DOHH2 (cell line): ENCODE measurements at regions not wholly inside any gene's neighbourhood (a gene's known extent, or its start where the extent isn't known, plus 50 kb on each side); places are given as distances from the start of the nearest gene placed in this dataset.

Experiments used
- H3F3A ChIP-seq: fragments of 200-600 bp; sonication (generic), shearing (Covaris generic); 2 replicates; pipeline ENCODE4 v1.6.0; 2016; ENCODE audit warnings: antibody characterized with exemption, mild to moderate bottlenecking; ENCODE audit not compliant: control insufficient read depth, insufficient read depth
- H3K27ac ChIP-seq: fragments of 200-600 bp; sonication (generic); 2 replicates; pipeline ENCODE4 v1.5.1; 2014; ENCODE audit warnings: low read depth, mild to moderate bottlenecking, low read length, moderate library complexity
- H3K27me3 ChIP-seq: fragments of 200-600 bp; sonication (generic); 2 replicates; pipeline ENCODE4 v1.6.1; 2014; ENCODE audit warnings: mild to moderate bottlenecking, low read length, mixed read lengths; ENCODE audit not compliant: control insufficient read depth
- H3K36me3 ChIP-seq: fragments of 200-600 bp; sonication (generic); 2 replicates; pipeline ENCODE4 v1.6.1; 2014; ENCODE audit warnings: mild to moderate bottlenecking, low read length, moderate library complexity, mixed read lengths; ENCODE audit not compliant: control insufficient read depth
- H3K4me1 ChIP-seq: fragments of 200-600 bp; sonication (generic); 2 replicates; pipeline ENCODE4 v1.6.1; 2014; ENCODE audit warnings: mild to moderate bottlenecking, low read length, mixed read lengths; ENCODE audit not compliant: control insufficient read depth
- H3K4me2 ChIP-seq: fragments of 200-600 bp; sonication (generic); 2 replicates; pipeline ENCODE4 v1.6.0; 2014; ENCODE audit warnings: mild to moderate bottlenecking, low read length, moderate library complexity
- H3K4me3 ChIP-seq: fragments of 200-600 bp; sonication (generic); 2 replicates; pipeline ENCODE4 v1.5.1; 2014; ENCODE audit warnings: mild to moderate bottlenecking, low read length, mixed read lengths
- H3K79me2 ChIP-seq: fragments of 200-600 bp; sonication (generic); 2 replicates; pipeline ENCODE4 v1.6.1; 2014; ENCODE audit warnings: mild to moderate bottlenecking, low read length, mixed read lengths; ENCODE audit not compliant: control insufficient read depth
- H3K9me2 ChIP-seq: fragments of 200-600 bp; sonication (generic); replicated peaks from 2 replicates; pipeline ENCODE4 v1.6.1; 2014; ENCODE audit warnings: mild to moderate bottlenecking, low read length, mixed read lengths; ENCODE audit not compliant: control insufficient read depth
- H3K9me3 ChIP-seq: fragments of 200-600 bp; sonication (generic); 2 replicates; pipeline ENCODE4 v1.6.1; 2014; ENCODE audit warnings: antibody characterized with exemption, low read length, mixed read lengths; ENCODE audit not compliant: control insufficient read depth, insufficient read depth
- H4K20me1 ChIP-seq: fragments of 200-600 bp; sonication (generic); 2 replicates; pipeline ENCODE4 v1.6.0; 2014; ENCODE audit warnings: low read depth, mild to moderate bottlenecking, antibody characterized with exemption, low read length, moderate library complexity; ENCODE audit not compliant: control insufficient read depth, insufficient read depth
- EZH2phosphoT487 ChIP-seq: fragments of 200-600 bp; sonication (generic); IDR thresholded peaks from 2 replicates; pipeline ENCODE4 v1.6.1; 2017; ENCODE audit warnings: borderline replicate concordance, mild to moderate bottlenecking, antibody characterized with exemption, low read length, moderate library complexity, mixed read lengths
- TF ChIP-seq, protein P1 (sequence below): fragments of 200-600 bp; sonication (generic); IDR thresholded peaks from one replicate; pipeline ENCODE4 v1.5.1; 2014; ENCODE audit warnings: antibody characterized with exemption, mild to moderate bottlenecking, low read depth, low read length; ENCODE audit not compliant: poor library complexity, severe bottlenecking

DNA sequence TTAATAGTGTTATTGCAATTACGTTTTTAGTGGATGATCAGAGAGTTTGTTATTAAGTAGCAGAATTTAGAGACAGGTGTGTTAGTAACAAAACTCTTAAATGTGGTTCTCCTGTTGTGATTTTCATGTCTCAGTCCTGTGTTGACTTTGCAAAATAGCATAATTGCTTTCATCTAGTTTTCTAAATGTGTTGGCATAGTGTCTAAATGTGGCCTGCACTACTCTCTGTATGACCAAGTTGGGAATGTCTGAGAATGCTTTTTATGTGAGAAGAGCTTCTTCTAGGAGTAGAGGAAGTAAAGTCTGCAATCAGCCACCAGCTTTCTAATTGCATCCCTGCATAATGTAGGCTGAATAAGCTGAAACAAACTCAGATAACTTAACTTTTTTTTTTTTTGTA is 158.6 kb upstream of the FAT1 start:
- H3K4me2 ChIP-seq: no peak overlapping the region
- no peaks in the 10 kb centered on the region for H3K9me3 ChIP-seq
- H3K27ac ChIP-seq: no peak overlapping the region
- TF ChIP-seq, protein P1, sequence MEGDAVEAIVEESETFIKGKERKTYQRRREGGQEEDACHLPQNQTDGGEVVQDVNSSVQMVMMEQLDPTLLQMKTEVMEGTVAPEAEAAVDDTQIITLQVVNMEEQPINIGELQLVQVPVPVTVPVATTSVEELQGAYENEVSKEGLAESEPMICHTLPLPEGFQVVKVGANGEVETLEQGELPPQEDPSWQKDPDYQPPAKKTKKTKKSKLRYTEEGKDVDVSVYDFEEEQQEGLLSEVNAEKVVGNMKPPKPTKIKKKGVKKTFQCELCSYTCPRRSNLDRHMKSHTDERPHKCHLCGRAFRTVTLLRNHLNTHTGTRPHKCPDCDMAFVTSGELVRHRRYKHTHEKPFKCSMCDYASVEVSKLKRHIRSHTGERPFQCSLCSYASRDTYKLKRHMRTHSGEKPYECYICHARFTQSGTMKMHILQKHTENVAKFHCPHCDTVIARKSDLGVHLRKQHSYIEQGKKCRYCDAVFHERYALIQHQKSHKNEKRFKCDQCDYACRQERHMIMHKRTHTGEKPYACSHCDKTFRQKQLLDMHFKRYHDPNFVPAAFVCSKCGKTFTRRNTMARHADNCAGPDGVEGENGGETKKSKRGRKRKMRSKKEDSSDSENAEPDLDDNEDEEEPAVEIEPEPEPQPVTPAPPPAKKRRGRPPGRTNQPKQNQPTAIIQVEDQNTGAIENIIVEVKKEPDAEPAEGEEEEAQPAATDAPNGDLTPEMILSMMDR: no peak
- no peak for TF ChIP-seq EZH2phosphoT487
- H3K27me3 ChIP-seq: no peaks in the 10 kb centered on the region
- no peaks in the 10 kb centered on the region for H3F3A ChIP-seq
- H4K20me1 ChIP-seq: no peaks in the 10 kb centered on the region
- no peaks in the 10 kb centered on the region for H3K9me2 ChIP-seq
- no peaks in the 10 kb centered on the region for H3K4me1 ChIP-seq
- H3K4me3 ChIP-seq: no peak overlapping the region
- no peaks in the 10 kb centered on the region for H3K79me2 ChIP-seq
- no peaks in the 10 kb centered on the region for H3K36me3 ChIP-seq

DNA sequence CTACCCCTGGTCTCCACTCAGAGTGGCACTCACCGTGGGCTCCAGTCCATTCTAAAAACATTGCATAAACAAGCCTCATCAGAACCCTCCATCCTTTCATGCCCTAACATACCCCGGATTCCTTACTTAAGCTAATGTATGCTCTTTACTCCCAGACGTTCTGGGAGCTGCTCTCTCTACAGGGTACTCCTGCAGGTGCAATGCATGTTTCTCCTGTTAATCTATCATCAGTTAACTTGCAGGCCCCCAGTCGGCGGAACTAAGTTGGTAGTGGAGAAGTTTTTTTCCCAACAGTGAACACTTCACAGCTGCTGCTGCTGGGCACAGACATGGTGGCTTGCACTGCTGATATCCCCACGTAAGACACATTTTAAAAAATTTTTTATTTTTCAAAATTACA is 161.6 kb upstream of the FAT1 start:
- no peaks in the 10 kb centered on the region; the same call in 1 of the 2 replicates for H3K9me3 ChIP-seq
- H3K4me1 ChIP-seq: no peaks in the 10 kb centered on the region
- H4K20me1 ChIP-seq: no peaks in the 10 kb centered on the region
- H3K4me2 ChIP-seq: no peak overlapping the region
- no peaks in the 10 kb centered on the region for H3K27me3 ChIP-seq
- H3K27ac ChIP-seq: no peak overlapping the region
- H3K4me3 ChIP-seq: no peak overlapping the region
- H3K36me3 ChIP-seq: no peaks in the 10 kb centered on the region
- no peaks in the 10 kb centered on the region for H3F3A ChIP-seq
- H3K9me2 ChIP-seq: no peaks in the 10 kb centered on the region
- TF ChIP-seq EZH2phosphoT487: no peak
- TF ChIP-seq, protein P1: no peak
- H3K79me2 ChIP-seq: no peaks in the 10 kb centered on the region

DNA sequence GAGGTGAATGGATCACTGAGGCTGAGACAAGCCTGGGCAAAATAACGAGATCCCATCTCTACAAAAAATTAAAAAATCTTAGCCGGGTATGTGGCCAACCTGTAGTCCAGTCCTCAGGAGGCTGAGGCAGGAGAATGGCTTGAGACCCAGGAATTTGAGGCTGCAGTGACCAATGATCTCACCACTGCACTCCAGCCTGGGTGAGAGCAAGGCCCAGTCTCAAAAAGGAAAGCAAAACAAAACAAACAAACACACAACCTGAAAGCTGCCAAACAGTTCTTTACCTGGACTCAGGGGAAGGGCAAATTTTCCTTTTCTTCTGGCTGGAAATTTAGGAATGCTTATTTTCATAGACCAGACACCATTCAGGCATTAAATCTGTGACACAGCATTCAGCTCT is 163.1 kb upstream of the FAT1 start:
- Histone ChIP-seq H3K27me3 (no peaks in the 10 kb centered on the region), H3K4me2 (no peak overlapping the region), H3K27ac (no peak overlapping the region), H3K9me2 (no peaks in the 10 kb centered on the region), H3K9me3 (no peaks in the 10 kb centered on the region; the same call in 1 of the 2 replicates), H3K36me3 (no peaks in the 10 kb centered on the region), H3K79me2 (no peaks in the 10 kb centered on the region), H3K4me3 (no peak overlapping the region), H3K4me1 (no peaks in the 10 kb centered on the region), H3F3A (no peaks in the 10 kb centered on the region), H4K20me1 (no peaks in the 10 kb centered on the region)
- TF ChIP-seq, protein P1: no peak
- TF ChIP-seq EZH2phosphoT487: no peak
